Ureter (tissue), 1 donor: ENCODE measurements at regions not wholly inside any gene's neighbourhood (a gene's known extent, or its start where the extent isn't known, plus 50 kb on each side); places are given as distances from the start of the nearest gene placed in this dataset.

Experiments
- DNase-seq: peaks from one replicate; pipeline ENCODE4 v3.0.0-alpha.2; 2020; ENCODE audit warnings: low spot score
- donor health status: DM: yes; HTN: yes; CAD: no.

DNA sequence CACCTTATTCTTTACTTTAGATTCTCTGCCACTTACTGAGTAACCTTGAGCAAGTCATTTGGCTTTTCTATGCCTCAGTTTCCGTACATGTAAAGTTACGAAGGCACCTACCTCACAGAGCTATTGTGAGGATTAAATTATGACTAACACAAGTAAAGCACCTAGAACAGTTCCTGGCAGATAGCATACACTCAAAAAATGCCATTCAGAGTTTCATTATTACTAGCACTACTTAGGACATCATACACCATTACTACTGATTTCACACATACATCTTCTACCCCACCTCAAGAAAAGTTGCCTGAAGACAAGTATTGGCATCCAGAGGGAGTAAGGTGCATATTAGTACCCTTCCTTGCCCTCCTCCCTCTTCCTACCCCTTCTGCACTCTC is 107.8 kb downstream of the OGFRL1 start:
- no peak for DNase-seq

DNA sequence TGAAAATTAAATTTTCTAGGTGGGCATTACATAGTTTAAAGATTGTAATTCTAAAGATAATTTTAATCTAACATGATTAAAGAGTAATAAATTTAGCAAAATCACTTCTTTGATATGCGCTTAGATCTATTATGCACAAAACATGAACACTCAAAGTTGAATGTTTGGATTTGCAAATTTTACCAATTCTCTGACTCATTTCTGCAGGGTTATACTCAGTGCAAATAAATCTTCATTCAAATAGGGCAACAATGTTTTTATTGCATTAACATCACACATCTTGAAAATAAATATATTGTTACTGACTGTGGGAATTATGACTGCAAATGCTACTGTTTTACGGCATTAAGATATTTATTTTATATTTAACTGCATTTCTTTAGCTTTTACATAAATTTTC is 110.7 kb downstream of the OGFRL1 start:
- no peak for DNase-seq

DNA sequence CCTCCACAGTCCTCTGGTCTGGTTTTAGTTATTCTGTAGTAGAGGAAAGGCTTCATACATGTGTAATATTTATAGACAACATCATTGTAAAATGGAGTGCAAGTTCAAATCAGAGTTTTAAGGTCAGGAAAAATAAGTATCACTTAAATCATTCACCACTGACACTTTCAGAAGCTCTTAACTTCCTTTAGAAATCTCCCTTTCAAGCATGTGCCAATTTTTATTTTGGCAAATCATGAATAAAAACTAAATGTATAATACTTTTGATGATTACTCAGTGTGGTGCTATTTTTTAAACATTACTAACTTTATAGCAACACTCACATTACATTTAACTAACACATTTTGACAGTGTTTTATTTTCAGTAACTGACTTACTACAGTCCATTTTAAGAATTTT is 112.2 kb downstream of the OGFRL1 start:
- no peak for DNase-seq

DNA sequence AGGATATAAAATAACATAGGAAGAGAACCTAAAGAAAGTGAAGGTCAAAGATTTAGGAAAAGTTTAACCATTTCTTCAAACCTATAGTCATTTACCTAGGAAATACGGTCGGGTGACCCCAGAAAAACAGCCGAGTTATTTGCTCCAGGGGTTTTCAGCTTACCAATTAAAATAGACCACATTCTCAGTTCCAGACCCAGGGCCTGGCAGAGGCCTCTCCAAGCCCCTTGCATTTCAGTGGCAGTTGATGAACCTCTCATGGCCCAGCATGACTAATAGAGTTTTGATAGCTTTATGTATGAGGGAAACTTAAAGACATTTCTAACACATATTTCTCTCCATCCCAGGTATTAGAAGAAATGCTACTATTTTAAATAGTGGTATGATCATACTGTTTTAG is 113.5 kb downstream of the OGFRL1 start:
- DNase-seq, result no peak

DNA sequence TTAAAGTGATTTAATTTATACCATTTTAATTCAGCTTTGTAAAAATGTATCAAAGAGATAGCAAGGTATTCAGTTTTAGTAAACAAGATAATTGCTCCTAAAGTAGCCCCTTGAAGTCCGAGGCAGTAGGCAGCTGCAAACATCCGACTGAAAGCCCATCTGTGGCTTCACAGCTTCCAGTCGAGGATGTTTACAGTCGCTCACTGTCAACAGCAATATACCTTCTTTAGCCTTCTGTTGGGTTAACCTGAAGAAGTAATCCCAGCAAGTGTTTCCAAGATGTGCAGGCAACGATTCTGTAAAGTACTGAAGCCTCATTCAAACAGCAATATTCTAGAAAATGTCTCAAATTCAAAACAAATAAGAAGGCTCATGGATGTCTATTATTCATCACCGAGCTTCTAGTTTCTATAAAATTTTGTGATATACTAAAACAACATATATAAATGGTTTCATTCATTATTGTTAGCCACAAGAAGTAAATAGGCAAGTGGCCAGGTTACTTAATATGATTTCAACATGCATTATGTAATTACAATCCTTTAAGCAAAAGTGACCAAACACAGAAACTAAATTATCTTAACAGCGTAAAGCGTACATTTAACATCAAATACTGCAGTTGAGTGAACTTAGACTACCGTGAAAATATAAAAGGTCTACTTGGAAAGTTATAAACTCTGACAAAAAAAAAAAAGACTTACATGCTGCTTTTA is 115.0 kb downstream of the OGFRL1 start:
- no peak for DNase-seq

DNA sequence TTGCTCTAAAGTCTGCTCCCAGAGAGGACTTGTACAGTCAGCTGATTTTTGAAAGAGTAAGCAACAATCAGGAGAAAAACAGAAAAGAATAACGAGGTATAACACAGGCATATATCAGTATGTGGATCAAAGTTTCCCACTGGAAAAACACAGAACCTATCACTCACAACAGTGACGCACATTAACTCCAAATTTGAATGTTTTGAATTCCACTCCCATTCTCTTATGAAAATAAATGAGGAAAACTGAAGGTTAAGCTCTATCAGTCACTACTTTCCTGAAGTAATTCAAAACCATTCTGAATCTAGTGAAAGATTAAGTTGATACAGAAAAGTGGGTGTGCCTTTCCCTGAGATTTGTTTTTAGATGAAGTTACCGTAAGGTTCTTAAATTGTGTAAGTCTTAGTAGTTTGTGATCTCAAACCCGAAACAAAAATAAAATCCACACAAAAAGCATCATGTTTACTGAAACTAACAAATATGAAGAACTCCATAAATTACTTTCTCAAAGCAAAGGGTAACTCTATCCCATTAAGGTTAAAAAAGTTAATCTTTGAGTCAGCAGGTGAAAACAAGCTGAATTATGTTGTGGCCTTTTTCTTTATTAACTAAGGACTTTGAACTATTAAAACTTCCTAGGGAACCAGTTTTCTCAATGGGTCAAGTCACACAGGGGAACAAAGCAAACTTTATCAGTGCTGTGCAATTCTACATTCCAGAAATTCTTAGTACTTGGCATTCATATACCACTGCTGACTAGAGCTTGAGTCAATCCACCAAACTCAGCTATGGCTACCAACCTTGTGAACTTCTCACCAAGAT is 115.7 kb downstream of the OGFRL1 start:
- DNase-seq, result no peak

DNA sequence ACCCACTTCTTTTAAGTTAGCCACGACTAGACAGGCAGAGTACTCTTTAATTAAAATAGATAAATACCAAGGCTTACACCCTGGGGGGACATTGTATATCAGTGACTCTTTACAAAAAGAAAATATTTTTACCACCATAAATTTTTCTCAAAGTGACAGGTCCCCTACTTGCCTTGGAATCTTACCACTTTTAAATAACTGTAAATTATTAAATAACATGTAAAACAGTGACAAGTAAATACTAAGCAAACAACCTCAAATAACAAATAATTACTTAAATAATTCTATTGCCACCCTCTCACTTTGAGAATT is 116.3 kb downstream of the OGFRL1 start:
- DNase-seq, result no peak

DNA sequence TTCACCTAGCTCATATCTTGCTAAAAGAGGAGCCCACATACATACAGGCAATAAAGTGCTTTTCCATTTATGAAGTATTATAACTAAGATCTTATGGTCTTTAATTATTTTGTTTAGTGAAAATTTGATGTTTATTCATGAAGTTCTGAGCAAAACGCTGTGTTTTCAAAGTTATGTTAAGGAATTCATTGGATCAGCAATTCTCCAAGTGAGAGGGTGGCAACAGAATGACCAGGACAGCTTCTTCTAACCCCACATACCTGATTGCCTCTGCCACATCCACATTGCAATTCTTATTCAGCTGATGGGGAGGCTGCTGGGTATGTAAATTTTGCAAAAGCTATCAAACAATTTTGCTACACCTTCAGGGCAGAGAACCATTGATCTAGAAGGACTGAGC is 116.8 kb downstream of the OGFRL1 start:
- DNase-seq, result no peak

DNA sequence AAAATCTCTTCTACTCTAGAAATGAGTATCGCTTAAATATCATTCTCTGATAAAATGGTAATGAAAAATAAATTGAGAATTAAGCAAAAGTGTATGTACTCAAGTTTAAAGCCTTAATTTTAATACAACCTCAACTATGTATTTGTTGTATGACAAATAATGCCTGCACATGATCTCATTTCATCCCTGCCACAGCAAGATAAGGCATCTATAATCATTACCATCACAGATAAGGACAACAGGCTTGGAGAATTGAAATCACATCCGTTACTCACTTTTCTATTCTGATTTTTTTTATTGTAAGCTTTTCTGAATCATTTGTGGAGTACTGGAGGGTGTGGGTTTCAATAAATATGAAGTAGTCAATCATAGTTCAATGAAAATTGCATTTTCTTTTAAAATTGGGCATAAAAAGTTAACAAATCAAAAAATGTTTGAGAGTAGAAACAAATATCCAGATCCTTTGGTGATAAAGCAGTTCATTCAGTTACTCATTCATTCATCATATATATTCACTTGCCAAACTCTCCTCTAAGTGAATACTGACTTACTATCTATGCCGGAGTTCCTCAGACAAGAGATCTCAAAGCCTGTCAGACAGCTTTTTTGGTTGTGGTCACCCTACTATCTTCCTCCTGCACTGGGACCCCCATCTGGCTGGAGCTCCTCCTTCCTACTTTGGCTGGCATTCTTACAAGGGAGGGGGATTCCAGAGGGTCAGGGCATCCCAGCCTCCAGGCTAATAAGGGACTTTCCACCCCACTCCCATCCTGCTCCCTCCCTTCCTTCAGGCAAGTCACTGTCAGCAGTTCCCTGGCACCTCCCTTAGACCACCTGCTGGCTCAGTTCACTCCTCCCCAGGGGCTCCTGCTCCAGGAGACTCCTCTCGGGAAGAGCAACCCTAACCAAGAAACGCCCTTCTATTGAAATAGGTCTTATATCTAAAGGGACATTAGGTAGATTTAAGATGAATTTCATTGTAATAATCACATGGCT is 118.6 kb downstream of the OGFRL1 start:
- no peak for DNase-seq

DNA sequence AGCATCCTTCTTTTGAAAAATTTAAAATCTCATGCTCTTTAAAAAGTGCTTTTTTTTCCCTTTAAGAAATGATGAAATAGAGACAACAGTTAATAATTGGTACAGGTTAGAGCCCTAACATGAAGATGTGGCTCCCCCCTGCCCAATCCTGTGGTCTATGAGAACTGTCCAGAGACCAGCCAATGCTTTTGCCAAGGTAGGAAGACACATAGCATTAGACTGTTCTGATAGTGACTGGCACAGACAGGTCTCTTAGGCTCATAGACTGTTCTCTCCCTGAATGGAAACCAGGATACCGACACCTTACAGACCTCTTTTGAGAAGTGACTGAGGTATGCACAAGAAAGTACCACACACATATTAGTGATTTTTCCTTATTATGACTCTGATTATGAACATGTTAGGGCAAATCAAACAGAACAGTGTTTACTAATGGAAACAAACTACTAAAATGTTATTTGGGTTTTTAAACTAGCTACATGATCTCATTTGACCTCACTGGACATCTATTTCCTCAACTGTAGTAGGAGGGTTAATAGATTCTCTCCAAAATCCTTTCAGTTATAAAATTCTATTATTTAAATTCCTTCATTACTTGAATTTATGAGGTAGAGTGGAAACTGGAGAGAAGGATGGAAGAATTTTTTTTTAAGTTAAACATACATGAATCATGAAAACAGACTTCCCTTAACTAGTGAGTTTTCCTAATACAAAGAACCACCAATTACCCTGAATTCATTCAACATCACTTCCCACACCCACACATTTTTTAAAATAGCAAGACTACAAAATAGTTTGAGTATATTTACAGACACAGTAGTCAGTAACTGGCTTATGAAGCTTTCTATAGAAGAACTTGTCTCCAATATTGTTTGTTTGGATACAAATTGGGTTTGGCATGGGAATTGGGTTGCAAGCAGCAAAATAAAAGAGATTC is 120.4 kb downstream of the OGFRL1 start:
- DNase-seq, result no peak

DNA sequence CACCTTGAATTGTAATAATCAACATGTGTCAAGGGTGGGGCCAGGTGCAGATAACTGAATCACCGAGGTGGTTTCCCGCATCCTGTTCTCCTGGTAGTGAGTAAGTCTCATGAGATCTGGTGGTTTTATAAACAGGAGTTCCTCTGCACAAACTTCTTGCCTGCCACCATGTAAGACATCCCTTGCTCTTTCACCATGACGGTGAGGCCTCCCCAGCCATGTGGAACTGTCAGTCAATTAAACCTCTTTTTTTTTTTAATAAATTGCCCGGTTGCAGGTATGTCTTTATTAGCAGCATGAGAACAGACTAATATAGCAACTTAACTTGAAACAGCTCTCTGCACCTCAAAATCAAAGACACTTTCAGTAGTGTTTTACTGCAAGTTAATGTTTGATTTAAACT is 121.6 kb downstream of the OGFRL1 start:
- DNase-seq, result no peak

DNA sequence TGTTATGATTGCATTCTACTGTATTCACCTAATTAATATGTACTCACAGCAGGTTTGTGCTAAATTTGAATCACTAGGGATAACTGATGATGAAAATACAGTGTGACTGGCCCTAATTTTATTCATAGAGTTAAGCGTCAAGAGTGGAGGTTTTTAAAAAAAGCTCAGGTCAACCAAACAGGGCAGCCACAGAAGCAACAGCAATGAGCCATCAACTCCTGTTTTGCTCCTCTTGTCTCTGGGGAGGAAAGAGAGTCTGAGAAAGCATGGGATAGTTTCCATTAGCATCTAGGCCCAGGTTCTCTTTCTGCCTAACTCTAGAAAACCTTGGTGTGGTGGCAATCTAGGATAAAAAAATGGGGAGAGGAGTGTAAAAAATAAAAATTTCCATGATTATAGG is 122.1 kb downstream of the OGFRL1 start:
- DNase-seq, result no peak

DNA sequence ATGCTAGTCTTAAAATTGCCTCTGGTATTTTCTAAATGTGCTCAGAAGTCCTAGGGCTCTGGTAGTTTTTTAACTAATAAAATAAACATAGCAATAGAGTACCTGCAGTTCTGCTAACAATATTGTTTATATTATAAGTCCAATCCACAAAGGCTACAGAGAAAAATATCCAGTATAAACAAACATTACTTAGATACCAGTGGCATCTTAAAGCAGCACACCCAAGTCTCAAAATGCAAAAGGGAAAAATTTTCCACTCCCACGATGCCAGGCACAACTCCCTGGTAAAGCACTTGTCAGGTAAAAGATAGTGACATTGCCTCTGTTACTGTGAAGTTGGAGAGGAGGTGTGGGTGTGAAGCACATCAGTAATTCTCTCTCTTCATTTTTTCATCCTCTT is 123.3 kb downstream of the OGFRL1 start:
- DNase-seq, result no peak

DNA sequence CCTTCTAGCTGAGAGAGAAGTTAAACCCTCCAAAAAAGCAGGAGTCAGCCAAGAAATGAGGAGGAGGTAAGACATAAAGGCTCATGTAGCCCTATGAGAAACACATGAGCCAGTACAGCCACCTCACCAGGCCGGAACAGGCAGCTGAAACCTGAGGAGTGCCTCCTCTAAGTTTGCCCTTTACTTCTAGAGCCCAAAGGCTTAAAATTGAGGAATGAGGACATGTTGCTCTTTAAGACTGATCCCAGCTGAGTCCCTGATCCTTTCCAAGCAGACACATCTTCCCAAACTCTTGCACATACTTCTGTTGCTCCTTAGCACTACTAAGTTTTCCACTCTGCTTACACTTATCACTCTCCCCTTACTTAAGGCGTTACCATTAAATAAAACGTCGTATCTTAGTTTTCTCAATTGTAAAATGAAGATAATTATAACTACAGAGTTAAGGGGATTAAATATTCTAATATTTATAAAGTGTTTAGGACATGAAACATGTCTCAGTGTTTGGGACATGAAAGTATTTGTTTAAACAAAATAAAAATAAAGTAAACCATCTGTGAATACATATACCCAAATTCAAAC is 124.0 kb downstream of the OGFRL1 start:
- no peak for DNase-seq

DNA sequence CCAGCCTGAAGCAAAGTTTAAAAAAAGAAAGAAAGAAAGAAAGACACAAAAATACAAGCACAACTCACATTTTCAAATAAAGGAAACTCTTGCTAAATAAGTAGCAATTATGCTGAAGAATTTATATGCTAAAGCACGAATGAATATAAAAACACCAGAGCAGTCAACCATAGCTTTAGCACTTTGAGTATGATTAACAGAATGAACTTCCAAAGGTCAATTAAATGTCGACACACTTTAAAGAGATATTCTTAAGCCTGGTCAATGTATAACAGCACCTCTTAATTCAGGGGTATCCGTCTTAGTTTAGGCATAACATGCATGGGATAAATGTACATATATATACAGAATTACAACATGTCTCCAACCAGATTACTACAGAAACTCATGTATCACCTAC is 125.9 kb downstream of the OGFRL1 start:
- DNase-seq, result no peak

DNA sequence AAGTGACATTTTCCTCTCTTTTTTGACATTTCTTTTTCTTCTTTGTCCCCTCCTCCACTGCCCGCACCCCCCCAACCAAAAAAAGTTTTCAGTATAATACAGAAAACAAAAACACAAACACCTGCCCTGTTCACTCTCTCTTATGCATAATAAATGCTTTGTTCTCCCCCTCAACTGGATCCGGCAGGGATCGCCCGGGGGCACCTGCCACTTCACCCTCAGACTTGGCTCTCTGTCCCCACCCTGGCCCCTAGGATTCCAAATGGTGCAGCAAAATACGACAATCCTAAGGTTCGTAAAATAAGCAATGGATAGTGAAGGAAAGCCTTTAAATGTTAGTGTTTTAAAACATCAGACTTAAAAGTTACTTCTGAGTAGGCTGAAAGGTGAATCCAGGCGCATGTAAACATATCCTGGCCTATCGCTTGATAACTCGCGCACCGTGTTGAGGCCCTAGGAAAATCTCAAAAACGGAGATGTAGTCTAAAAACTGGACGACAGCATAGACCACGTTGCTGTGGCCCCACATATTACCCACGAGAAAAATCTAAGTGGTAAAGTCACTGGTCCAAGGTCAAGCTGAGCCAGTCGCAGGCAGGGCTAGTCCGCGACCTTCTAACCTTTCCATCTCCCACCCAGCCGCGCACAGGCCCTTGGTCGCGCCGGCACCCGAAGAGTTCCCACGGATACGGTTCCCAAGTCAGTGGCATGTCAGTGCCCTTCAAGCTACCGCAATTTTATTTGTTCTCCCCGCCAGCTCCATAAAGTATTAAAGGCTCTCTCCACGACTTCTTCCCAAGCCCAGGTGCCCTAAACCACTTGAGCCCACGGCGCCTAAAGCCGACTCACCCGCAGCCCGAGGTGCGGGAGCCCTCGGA is 130.8 kb downstream of the OGFRL1 start:
- no peak for DNase-seq

DNA sequence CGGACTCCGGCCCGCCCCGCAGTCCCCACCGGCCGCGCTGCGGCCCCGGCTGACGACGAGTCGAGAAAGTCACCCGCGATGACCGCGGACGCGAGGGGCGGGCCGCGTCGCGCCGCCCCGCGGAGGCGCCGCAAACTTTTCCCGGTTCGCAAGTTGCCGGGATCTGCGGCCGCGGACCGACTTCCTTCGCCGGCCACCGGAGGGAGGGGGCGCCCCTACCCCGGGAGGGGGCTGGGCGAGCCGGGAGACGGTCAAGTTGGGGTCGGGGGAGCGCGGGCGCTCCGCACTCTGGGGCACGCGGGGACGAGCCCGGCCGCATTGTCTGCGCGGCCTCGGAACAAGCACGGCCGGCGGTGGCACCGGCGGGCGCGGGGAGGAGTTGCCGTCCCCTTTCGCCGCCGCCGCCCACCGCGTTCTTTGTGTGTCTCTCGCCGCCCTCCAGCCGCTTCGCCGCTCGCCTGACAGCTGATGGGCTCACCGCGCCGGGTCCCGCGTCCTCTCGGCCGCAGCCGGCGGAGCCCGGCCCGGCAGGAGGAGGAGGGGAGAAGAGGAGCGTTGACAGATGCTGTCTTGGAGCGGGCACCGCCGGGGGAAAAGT is 131.6 kb downstream of the OGFRL1 start:
- peak; percentile 48 for DNase-seq

DNA sequence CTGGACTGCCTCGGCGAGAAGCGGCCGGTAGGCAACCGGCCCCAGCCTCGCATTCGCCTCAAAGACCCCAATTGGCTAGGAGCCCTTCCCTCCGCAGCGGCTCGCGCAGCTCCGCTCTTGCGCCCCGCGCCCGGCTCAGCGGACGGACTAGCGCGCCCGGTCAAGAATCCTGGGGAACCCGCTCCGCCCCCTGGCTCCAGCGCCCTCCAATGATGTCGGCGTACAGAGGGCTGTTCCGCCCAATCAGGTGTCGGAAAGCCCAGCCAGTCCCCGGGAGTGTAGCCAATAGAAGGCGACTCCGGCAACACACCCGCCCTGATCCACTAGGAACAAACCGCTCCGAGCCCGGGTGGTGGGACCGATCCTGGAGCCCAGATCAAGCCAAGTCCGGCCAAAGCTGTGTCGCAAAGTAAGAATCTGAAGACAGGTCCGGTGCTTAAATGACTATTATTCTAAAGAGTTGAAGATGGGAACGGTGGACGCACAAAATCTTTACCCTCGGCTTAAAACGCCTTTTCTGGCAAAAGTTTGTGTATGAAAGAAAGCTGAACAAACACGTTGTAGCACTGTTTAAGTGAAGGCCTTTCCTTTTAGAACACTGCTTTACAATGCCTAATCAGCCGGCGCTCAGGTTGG is 132.2 kb downstream of the OGFRL1 start:
- peak; percentile 96 for DNase-seq

DNA sequence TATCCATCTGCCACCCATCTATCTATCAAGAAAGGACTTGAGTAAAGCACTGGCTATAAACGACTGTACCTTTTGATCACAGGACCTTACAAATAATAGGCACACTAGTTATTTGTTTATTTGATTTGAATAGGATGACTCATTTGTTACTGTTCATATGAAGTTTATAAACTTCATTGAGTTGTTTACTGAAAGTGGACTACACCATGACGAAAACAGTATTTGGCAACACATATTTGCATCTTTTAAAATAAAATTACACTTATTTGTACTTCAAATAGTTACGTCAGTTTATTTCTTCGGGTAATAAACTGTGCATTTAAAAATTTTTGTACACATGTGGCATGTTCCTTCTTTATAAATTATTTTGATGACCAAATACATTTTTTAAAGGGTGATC is 133.0 kb downstream of the OGFRL1 start:
- no peak for DNase-seq
